Nephron (organoid): ENCODE measurements at regions not wholly inside any gene's neighbourhood (a gene's known extent, or its start where the extent isn't known, plus 50 kb on each side); places are given as distances from the start of the nearest gene placed in this dataset.
A peak's percentile ranks its signal among the peaks of the same experiment; 100 is the strongest.

ENCODE experiments used
- H3K27ac Mint-ChIP-seq, 3 experiments: 2 replicates each; pipeline ENCODE4 v1.8.0; 2020; ENCODE audit warnings: mixed read lengths in 3 of 3, mild to moderate bottlenecking in 2 of 3, moderate library complexity in 1 of 3
- H3K27me3 Mint-ChIP-seq: 2 replicates; pipeline ENCODE4 v1.8.0; 2021; ENCODE audit warnings: low read depth, mild to moderate bottlenecking, moderate library complexity, mixed read lengths
- H3K36me3 Mint-ChIP-seq: 2 replicates; pipeline ENCODE4 v1.8.0; 2020; ENCODE audit warnings: low read depth, mixed read lengths
- H3K4me1 Mint-ChIP-seq: 2 replicates; pipeline ENCODE4 v1.8.0; 2020; ENCODE audit warnings: mixed read lengths
- H3K4me3 Mint-ChIP-seq, 3 experiments: 2 replicates each; pipeline ENCODE4 v1.8.0; 2020; ENCODE audit warnings: mild to moderate bottlenecking in 3 of 3, mixed read lengths in 3 of 3, moderate library complexity in 2 of 3
- H3K9me3 Mint-ChIP-seq: 2 replicates; pipeline ENCODE4 v1.8.0; 2020; ENCODE audit warnings: mixed read lengths
- CTCF ChIP-seq, 3 experiments: fragments of 200-600 bp; sonication (generic); IDR thresholded peaks; one replicate each; pipeline ENCODE4 v1.5.0; 2021; ENCODE audit warnings: antibody characterized with exemption in 3 of 3; ENCODE audit not compliant: unreplicated experiment in 3 of 3

- Mint-ChIP-seq H3K27me3 (no peaks in the 10 kb centered on the region), H3K27ac (peak overlapping the region in 1 of 3 experiments; percentile 41), H3K9me3 (no peaks in the 10 kb centered on the region), H3K4me1 (peaks cover 6% of the 10 kb centered on the region), H3K4me3 (no peak overlapping the region), H3K36me3 (no peaks in the 10 kb centered on the region)
- no peak for TF ChIP-seq CTCF (IDR thresholded peaks at IDR 0.05; ENCODE audit: unreplicated experiment in 3 of 3)
These were observed 95.9 kb upstream of the EGR2 start for GRCh38 chr10:62912086-62912485.

- H3K4me3 Mint-ChIP-seq, result no peak overlapping the region
- TF ChIP-seq CTCF (IDR thresholded peaks at IDR 0.05; ENCODE audit: unreplicated experiment in 3 of 3), result no peak
- no peaks in the 10 kb centered on the region for H3K9me3 Mint-ChIP-seq
- no peaks in the 10 kb centered on the region for H3K36me3 Mint-ChIP-seq
- peaks cover 6% of the 10 kb centered on the region for H3K4me1 Mint-ChIP-seq
- H3K27me3 Mint-ChIP-seq, result no peaks in the 10 kb centered on the region
- H3K27ac Mint-ChIP-seq, result peak overlapping the region in 1 of 3 experiments; percentile 41
These were observed 95.2 kb upstream of the EGR2 start for GRCh38 chr10:62911210-62911963.

DNA sequence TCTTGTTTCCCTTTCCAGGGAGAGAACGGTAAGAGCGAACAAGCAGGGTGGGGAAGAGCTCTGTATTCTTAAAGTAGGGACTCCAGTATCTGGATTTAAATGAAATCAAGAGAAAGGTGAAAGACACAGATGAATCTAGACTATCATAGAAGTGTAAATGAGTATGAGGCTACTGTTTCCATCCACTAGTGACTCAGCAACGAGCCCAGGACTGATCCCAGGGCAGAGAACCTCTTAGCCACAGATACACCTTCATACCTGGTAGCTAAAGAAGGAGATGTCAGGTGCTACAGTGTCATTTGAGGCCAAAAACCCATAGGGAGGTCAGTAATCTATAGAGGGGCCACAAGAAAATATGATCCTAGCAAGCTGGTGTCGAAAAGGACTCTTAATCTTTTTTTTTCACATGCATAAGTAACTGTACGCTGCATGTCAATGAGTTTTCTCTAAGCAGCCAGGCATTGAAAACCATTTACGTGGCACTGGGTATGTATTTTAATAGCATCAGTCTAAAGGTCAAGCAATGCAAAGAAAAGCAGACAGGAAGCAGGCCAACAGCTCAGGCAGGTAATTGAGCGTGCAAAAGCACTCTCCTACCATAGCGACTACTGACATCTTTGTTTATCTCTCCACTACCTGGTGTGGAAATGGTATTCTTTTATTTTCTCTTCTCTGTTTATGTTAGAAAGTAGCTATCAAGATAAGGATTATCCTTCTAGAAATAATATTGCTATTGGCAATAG is 91.5 kb upstream of the EGR2 start:
- H3K27ac Mint-ChIP-seq, result no peak overlapping the region
- peaks cover 6% of the 10 kb centered on the region for H3K4me1 Mint-ChIP-seq
- H3K36me3 Mint-ChIP-seq, result no peaks in the 10 kb centered on the region
- H3K9me3 Mint-ChIP-seq, result peaks cover 5% of the 10 kb centered on the region
- no peak overlapping the region for H3K4me3 Mint-ChIP-seq
- TF ChIP-seq CTCF (IDR thresholded peaks at IDR 0.05; ENCODE audit: unreplicated experiment in 3 of 3), result no peak
- H3K27me3 Mint-ChIP-seq, result peaks cover 4% of the 10 kb centered on the region

DNA sequence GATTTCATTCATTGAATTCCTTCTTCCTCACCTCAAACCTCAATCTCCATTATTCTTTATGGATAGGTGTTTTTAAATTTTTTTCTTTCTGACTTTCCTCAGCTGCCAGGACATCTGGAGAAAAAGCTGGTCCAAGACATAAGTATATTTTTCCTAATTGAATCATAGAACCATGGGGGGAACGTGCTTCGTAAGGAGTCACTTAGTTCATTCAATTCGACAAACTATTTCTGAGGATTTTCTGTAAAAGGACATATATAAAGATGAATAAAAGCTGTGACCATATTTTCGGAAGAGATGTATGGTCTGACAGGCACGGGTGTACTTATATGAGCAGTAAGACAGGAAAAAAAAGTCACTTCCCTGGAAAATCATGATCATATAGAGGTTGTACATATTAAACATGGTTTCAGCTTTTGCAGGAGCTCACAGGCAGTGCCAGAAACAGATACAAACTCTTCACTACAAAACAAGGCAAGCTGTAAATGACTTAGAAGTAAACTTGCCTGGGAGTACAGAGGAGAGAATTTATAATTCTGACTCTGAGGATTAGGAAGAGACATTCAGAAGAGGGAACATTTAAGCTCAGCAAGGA is 88.2 kb upstream of the EGR2 start:
- Mint-ChIP-seq H3K27ac (no peak overlapping the region), H3K27me3 (peaks cover 4% of the 10 kb centered on the region), H3K9me3 (peaks cover 9% of the 10 kb centered on the region), H3K4me3 (no peak overlapping the region), H3K36me3 (no peaks in the 10 kb centered on the region), H3K4me1 (no peaks in the 10 kb centered on the region)
- TF ChIP-seq CTCF (IDR thresholded peaks at IDR 0.05; ENCODE audit: unreplicated experiment in 3 of 3), result no peak

DNA sequence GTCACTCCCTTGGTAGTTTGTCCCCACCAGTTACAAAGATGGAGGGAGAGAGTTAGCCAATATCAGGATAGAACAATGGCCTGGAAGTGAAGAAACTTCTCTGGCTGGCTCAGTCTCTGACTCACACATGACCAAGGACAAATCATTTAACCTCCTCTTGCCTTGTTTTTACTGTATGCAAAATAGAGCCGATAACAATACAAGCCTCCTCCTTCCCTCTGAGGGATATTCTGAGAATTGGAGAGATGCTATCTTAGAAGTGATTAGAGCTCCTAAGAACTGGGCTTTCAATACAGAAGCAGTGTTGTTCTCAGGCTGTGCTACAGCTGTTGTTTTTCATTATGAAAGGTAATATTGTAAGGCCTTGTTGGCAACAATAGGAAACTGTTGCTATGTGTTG is 87.7 kb upstream of the EGR2 start:
- Mint-ChIP-seq H3K4me1 (no peaks in the 10 kb centered on the region), H3K36me3 (no peaks in the 10 kb centered on the region), H3K4me3 (no peak overlapping the region), H3K27me3 (peaks cover 4% of the 10 kb centered on the region), H3K27ac (no peak overlapping the region), H3K9me3 (peaks cover 9% of the 10 kb centered on the region)
- TF ChIP-seq CTCF (IDR thresholded peaks at IDR 0.05; ENCODE audit: unreplicated experiment in 3 of 3), result no peak
